ENCODE measurements at regions not wholly inside any gene's neighbourhood (a gene's known extent, or its start where the extent isn't known, plus 50 kb on each side); places are given as distances from the start of the nearest gene placed in this dataset.
"Not testable (repeated sequence)": the region's sequence is repeated elsewhere in the genome, so short reads cannot be mapped to it uniquely, and the experiment has no call there.

- not testable (repeated sequence) for DNase-seq (ENCODE audit: low read depth in 2 of 3, low spot score in 2 of 3)
Measured at GRCh38 chr2:132271794-132272193, 110.0 kb upstream of the ANKRD30BL start.

- no peak for DNase-seq (ENCODE audit: low read depth in 2 of 3, low spot score in 2 of 3)
Measured at GRCh38 chr2:132272713-132273112, 111.0 kb upstream of the ANKRD30BL start.

- not testable (repeated sequence) for DNase-seq (ENCODE audit: low read depth in 2 of 3, low spot score in 2 of 3)
Measured at GRCh38 chr2:132273585-132273984, 111.8 kb upstream of the ANKRD30BL start.

GRCh38 chr2:132274000-132274399 lies 112.2 kb upstream of the ANKRD30BL start:
- no peak for DNase-seq (ENCODE audit: low read depth in 2 of 3, low spot score in 2 of 3)

- DNase-seq (ENCODE audit: low read depth in 2 of 3, low spot score in 2 of 3) = no peak
Measured at GRCh38 chr2:132275396-132275795, 113.6 kb upstream of the ANKRD30BL start.

- DNase-seq (ENCODE audit: low read depth in 2 of 3, low spot score in 2 of 3) = no peak
Measured at GRCh38 chr2:132276571-132276981, 114.8 kb upstream of the ANKRD30BL start.

GRCh38 chr2:132278267-132278666 lies 116.5 kb upstream of the ANKRD30BL start:
- DNase-seq (ENCODE audit: low read depth in 2 of 3, low spot score in 2 of 3) = no peak

- DNase-seq (ENCODE audit: low read depth in 2 of 3, low spot score in 2 of 3) = no peak
Measured at GRCh38 chr2:132279344-132279743, 117.6 kb upstream of the ANKRD30BL start.

- no peak for DNase-seq (ENCODE audit: low read depth in 2 of 3, low spot score in 2 of 3)
Measured at GRCh38 chr2:132279930-132280615, 118.3 kb upstream of the ANKRD30BL start.

GRCh38 chr2:132280912-132281311 lies 119.2 kb upstream of the ANKRD30BL start:
- no peak for DNase-seq (ENCODE audit: low read depth in 2 of 3, low spot score in 2 of 3)

GRCh38 chr2:132282104-132282503 lies 120.4 kb upstream of the ANKRD30BL start:
- DNase-seq (ENCODE audit: low read depth in 2 of 3, low spot score in 2 of 3) = not testable (repeated sequence)

- no peak for DNase-seq (ENCODE audit: low read depth in 2 of 3, low spot score in 2 of 3)
Measured at GRCh38 chr2:132282911-132283310, 121.2 kb upstream of the ANKRD30BL start.

GRCh38 chr2:132286289-132286911 lies 124.6 kb upstream of the ANKRD30BL start:
- not testable (repeated sequence) for DNase-seq (ENCODE audit: low read depth in 2 of 3, low spot score in 2 of 3)

- DNase-seq (ENCODE audit: low read depth in 2 of 3, low spot score in 2 of 3) = not testable (repeated sequence)
Measured at GRCh38 chr2:132287910-132288309, 126.2 kb upstream of the ANKRD30BL start.

- not testable (repeated sequence) for DNase-seq (ENCODE audit: low read depth in 2 of 3, low spot score in 2 of 3)
Measured at GRCh38 chr2:132289138-132289537, 127.4 kb upstream of the ANKRD30BL start.

- DNase-seq (ENCODE audit: low read depth in 2 of 3, low spot score in 2 of 3) = not testable (repeated sequence)
Measured at GRCh38 chr2:132289812-132290211, 126.8 kb upstream of the GPR39 start.

GRCh38 chr2:132300592-132301378 lies 115.8 kb upstream of the GPR39 start:
- not testable (repeated sequence) for DNase-seq (ENCODE audit: low read depth in 2 of 3, low spot score in 2 of 3)

- not testable (repeated sequence) for DNase-seq (ENCODE audit: low read depth in 2 of 3, low spot score in 2 of 3)
Measured at GRCh38 chr2:132304661-132305380, 111.8 kb upstream of the GPR39 start.

GRCh38 chr2:132307613-132308198 lies 108.9 kb upstream of the GPR39 start:
- DNase-seq (ENCODE audit: low read depth in 2 of 3, low spot score in 2 of 3) = not testable (repeated sequence)

GRCh38 chr2:132309203-132309602 lies 107.4 kb upstream of the GPR39 start:
- not testable (repeated sequence) for DNase-seq (ENCODE audit: low read depth in 2 of 3, low spot score in 2 of 3)

GRCh38 chr2:132315546-132315945 lies 101.1 kb upstream of the GPR39 start:
- DNase-seq (ENCODE audit: low read depth in 2 of 3, low spot score in 2 of 3) = not testable (repeated sequence)

Measured in activated CD8-positive, alpha-beta memory T cell treated with anti-CD3 and anti-CD28 coated beads for 48 hours (primary cell).